Inflammatory macrophage (primary cell): ENCODE measurements at regions not wholly inside any gene's neighbourhood (a gene's known extent, or its start where the extent isn't known, plus 50 kb on each side); places are given as distances from the start of the nearest gene placed in this dataset.

Experiments used
- DNase-seq, 2 donors: peaks; one replicate each; pipeline ENCODE4 v3.0.0-alpha.2; 2020 to 2022

DNA sequence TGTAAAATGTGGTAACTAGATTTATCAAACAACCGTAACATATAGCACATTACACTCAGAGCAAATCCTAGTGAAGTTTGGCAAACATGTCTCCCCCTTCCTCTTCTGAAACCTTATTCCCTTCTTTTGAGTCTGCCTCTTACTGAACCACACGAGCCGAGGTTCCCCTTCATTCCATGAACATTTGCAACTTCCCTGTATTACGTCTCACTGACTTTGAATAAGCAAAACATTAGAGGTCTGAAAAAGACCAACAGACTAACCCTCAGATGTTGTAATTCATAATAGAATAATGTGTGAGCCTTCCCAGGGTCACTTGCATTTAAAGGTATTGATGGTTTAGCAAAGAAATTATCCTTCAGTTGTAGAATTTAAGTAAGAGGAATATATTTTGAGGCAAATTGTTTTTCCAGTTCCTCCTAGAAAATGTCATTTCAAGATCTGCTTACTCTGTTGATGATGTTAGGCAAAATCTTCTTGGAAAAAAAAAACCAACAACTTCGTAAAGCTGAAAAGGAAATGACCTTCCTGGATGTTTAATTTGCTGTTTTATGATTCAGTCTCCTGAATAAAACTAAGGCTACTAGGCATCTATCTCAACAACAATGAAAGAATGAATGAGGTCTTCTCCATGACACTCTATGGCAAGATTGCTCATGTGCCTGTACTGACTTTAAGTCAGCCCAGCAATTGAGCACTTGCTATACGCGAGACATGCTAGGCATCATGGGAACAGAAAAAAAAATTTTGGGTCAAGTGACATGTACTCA, 296.9 kb upstream of the NECTIN3 start:
- no peak for DNase-seq

GRCh38 chr3:110779581-110779980, 292.0 kb upstream of the NECTIN3 start:
- DNase-seq, result no peak

GRCh38 chr3:110783541-110783940, 288.1 kb upstream of the NECTIN3 start:
- DNase-seq, result no peak

DNA sequence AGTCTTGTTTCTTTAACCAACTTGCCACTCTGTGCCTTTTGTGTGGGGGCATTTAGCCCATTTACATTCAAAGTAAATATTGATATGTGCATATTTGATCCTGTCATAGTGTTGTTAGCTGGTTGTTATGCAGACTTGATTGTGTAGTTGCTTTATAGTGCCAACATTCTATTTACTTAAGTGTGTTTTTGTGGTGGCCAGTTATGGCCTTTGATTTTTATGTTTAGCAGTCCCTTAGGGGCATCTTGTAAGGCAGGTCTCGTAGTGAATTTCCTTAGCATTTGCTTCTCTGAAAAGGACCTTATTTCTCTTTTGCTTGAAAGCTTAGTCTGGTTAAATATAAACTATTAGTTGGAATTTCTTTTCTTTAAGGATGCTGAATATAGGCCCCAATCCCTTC, 282.8 kb upstream of the NECTIN3 start:
- DNase-seq, result no peak

GRCh38 chr3:110789315-110789714, 282.3 kb upstream of the NECTIN3 start:
- no peak for DNase-seq

- no peak for DNase-seq
Observed at GRCh38 chr3:110790631-110791030, 281.0 kb upstream of the NECTIN3 start.

- no peak for DNase-seq
Observed at GRCh38 chr3:110791995-110792686, 279.5 kb upstream of the NECTIN3 start.

DNA sequence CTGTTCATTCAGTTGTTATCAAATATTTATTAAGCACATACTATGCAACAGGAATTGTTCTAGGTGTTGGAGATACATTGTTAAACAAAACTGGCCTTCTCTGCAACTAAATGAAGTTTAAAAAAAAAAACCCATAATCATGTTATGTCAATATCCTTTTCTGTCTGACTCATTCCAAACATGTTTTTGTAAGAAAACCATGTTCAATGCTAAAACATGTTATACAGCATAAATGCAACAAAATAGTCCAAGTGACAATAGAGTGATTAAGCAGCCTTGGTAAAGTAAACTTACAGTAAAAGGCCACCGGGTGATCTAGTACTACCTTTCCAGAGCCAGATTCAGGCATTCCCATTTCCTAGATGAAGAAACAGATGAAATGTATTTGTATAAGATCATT, 278.0 kb upstream of the NECTIN3 start:
- DNase-seq, result no peak

DNA sequence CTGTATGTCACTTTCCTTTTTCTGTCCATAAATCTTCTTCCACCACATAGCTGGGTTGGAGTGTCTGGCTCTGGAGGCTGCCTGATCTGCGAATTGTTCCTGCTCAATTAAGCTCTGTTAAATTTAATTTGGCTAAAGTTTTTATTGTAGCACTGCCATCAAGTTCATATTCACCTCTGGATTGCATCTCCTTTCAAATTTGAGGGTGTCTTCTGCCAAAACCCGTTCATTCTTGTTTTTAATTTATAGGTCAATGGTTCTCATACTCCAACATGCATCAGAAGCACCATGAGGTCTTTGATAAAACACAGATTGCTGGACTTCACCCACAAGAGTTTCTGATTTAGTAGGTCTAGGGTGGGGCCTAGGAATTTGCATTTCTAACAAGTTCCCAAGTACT, 276.5 kb upstream of the NECTIN3 start:
- no peak for DNase-seq

- DNase-seq, result no peak
Observed at GRCh38 chr3:110799271-110799670, 272.3 kb upstream of the NECTIN3 start.

DNA sequence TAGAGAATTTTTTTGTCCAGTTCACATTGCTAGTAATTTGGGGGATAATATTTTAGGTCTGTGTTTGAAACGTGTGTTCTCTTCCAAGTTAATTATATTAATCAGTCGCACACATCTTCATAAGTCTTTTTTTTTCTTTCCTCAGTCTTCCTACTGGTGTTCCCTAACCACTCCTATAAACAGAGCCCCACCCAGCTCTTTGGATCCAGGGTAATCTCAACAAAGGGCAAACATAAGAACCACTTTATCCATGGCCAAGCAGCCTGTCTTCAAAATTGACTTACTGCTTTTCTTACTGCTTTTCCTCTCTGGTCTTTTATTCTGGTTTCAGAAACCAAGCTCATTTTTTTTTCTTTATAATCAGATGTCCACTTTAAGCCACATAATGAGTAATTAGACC, 266.8 kb upstream of the NECTIN3 start:
- no peak for DNase-seq

- DNase-seq, result no peak
Observed at GRCh38 chr3:110806924-110807323, 264.7 kb upstream of the NECTIN3 start.

DNA sequence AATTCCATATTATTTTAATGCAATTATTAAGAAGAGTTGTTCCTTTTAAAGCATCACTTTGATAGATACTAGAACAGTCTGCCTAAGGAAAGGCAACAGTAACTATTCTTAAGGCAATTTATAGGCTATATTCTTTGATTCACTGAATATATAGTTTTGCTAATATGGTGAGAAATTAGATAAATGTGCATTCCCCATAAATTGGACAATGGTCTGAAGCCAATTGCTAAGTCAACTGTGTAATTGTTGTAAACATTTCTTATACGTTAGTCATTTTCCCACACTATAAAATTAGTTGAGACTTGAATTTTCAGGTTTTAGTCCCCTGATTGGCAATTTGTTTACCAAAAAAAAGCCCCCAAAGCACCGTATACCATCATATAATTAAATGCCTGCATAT, 263.0 kb upstream of the NECTIN3 start:
- DNase-seq, result no peak

DNA sequence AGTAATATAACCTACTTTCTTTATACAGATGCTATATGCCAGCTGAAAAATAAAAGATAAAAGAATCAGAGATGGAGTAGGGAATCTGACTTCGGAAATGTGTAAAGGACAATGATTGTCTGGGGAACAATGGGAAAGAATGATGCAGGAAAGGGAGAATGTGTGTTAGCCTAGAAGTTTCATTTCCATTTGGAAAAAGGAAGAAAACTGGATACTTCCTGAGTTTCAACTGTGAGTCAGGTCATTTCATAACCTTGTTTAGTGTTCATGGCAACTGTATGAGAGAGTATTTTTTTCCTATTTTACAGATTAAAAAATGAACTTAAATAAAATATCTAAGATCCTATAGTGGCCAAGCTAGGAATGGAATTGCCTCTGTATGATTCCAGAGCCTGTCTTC, 261.3 kb upstream of the NECTIN3 start:
- no peak for DNase-seq

GRCh38 chr3:110811050-110811449, 260.6 kb upstream of the NECTIN3 start:
- no peak for DNase-seq

GRCh38 chr3:110813541-110813940, 258.1 kb upstream of the NECTIN3 start:
- no peak for DNase-seq

DNA sequence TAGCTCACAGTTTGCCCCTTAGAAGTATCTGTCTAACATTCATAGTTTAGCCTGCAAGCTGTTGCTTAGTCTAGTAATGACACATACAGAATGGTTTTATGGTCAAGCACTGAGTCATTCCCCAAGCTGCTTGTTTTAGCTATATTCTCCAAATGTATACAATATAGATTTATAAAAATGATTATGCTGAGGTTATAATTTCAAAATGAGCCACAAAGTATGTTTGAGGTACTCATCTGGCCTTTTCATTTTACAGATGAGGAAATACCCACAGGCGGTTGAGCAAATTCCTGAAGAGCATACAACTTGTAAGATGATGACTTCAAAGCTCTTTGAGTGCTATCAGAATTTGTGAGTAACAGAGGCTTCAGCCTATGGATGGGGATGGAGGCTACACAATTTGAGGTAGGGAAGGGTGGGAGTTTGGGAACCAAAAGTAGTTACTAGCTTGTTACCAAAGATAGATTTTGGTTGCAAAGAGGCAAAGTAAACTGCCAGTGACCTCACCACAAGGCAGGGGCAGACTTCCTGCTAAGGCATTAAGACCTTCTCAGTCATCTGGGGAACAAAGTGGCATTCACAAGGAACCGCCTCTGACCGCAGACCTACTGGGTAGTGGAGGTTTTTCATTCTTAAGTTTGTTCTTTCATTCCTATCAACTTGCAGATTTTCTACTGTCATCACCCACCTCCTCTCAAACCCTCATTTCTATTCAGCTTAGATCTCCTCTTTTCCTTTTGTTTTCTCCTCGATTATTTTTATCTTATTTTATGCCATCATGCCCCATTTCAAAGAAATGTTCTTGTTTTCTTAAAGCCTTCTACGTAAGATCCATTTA, 257.2 kb upstream of the NECTIN3 start:
- DNase-seq, result no peak

GRCh38 chr3:110815008-110815583, 256.5 kb upstream of the NECTIN3 start:
- DNase-seq, result no peak

GRCh38 chr3:110816008-110816407, 255.6 kb upstream of the NECTIN3 start:
- DNase-seq, result no peak

GRCh38 chr3:110821586-110821985, 250.0 kb upstream of the NECTIN3 start:
- DNase-seq, result no peak

DNA sequence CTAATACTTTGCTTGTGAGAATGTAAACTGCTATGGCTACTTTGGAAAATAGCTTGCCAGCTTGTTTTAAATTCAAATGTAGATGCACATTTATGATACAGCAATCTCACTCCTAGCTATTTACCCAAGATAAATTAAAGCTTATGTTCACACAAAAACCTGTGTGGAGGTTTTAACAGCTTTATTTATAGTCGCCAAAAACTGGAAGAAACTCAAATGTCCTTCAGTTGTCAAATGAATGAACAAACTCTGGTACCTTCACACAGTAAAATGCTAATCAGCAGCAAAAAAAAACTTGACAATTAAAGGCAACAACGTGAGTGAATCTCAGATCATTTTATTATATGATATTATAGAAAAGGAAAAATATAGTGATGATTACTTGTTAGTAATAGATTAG, 248.6 kb upstream of the NECTIN3 start:
- DNase-seq, result no peak

DNA sequence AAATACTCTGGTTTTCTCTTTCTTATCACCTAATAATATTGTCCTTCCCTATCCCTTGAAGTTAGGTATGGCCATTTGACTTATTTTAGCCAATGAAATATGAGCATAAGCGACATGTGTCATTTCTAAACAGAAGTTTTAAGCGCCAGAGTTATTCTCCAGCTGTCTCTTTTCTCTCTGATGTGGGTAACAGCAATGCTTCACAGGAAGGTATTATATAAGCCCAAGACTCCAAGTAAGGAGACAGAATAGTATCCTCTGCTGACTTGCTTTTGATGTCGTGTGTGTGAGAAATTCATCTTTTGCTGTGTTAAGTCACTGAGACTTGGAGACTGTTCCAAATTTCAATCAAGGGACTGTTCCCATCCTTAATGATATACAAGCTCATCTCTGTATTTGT, 224.6 kb upstream of the NECTIN3 start:
- DNase-seq, result no peak

DNA sequence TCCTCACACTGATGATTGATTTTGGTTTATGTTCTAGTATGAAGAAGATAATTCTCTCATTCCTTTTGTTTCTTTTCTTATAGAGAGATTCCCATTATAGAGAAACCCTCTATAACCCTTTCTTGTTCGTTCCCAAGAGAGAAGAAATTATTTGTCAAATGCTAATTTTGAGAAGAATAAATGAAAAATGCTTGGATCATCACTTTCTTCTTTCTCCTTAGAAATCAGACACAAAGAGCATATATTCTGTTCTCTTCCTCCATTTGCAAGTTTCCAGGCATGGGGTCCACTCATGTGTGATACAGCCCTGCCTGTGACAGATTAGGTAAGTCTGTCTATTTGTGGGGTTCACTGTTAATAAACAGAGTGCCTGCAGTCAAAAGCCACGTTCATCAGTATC, 222.6 kb upstream of the NECTIN3 start:
- no peak for DNase-seq
